GM12875 (cell line): ENCODE measurements at regions not wholly inside any gene's neighbourhood (a gene's known extent, or its start where the extent isn't known, plus 50 kb on each side); places are given as distances from the start of the nearest gene placed in this dataset.

Source experiments
- H3K4me3 ChIP-seq: one replicate; pipeline ENCODE4 v1.5.1; 2011; ENCODE audit warnings: low read depth, low read length, control low read depth
- TF ChIP-seq, protein P1 (sequence below): IDR thresholded peaks from 2 replicates; pipeline ENCODE4 v1.5.1; 2011; ENCODE audit warnings: low read depth, mild to moderate bottlenecking, control low read depth, inconsistent platforms, low read length, moderate library complexity, borderline replicate concordance; ENCODE audit not compliant: insufficient read depth

DNA sequence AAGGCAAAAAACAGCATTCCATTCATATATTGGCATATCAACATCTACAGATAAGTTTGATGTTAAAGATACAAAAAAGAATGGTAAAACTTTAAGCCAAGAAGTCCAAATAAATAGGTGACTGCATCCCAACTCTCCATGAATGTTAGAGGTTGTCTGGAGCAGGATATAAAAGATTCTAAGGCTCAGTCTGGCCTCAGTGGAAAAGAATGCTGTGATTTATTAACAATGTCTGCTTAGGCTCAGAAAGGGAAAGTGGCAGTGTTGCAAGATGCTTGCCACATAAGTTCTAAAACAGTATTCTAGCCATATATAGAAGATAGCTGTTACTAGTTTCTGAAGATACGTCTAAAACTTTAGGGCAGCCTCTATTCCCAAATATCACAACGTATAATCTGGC, 179.8 kb upstream of the NBEA start:
- TF ChIP-seq, protein P1, sequence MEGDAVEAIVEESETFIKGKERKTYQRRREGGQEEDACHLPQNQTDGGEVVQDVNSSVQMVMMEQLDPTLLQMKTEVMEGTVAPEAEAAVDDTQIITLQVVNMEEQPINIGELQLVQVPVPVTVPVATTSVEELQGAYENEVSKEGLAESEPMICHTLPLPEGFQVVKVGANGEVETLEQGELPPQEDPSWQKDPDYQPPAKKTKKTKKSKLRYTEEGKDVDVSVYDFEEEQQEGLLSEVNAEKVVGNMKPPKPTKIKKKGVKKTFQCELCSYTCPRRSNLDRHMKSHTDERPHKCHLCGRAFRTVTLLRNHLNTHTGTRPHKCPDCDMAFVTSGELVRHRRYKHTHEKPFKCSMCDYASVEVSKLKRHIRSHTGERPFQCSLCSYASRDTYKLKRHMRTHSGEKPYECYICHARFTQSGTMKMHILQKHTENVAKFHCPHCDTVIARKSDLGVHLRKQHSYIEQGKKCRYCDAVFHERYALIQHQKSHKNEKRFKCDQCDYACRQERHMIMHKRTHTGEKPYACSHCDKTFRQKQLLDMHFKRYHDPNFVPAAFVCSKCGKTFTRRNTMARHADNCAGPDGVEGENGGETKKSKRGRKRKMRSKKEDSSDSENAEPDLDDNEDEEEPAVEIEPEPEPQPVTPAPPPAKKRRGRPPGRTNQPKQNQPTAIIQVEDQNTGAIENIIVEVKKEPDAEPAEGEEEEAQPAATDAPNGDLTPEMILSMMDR: no peak
- no peak overlapping the region for H3K4me3 ChIP-seq

DNA sequence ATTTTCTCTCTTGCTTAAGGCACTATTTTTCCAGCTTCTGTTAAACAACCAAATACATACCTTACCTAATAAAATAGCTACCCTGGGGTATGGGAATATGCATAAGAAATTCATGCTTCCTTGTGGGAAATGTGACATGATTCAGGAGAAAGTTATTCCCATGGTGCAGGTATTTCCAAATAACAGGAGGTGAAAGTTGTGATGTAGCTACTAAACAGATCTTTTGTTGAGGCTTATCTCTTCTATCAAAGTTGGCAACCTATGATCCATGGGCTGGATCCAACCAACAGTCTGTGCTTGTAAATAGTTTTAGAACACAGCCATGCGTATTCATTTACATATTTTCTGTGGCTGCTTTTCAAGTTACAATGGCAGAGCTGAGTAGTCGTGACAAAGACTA, 177.8 kb upstream of the NBEA start:
- TF ChIP-seq, protein P1: no peak
- H3K4me3 ChIP-seq: no peak overlapping the region

DNA sequence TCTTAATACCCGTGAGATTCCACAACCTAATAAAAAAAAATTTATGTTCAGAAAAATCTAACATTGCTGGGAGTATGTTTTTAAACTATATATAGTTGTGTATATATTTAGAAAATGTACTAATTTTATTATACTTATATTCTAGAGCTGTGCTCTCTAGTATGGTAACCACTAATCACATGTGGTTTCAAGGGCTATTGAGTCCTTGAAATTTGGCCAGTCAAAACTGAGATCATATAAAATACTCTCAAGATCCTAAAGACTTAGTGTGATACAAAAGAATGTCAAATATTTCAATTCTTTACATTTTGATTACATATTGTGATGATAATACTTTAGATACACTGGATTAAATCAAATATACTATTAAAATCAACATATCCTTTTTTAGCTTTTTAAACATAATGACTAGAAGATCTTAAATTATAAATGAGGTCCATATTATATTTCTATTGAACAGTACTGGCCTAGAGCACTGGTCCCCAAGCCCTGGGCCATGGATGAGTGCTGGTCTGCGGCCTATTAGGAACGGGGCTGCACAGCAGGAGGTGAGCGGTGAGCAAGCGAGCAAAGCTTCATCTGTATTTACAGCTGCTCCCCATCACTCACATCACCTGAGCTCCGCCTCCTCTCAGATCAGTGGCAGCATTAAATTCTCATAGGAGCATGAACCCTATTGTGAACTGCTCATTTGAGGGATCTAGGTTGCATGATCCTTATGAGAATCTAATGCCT, 176.5 kb upstream of the NBEA start:
- no peak overlapping the region for H3K4me3 ChIP-seq
- TF ChIP-seq, protein P1: no peak

DNA sequence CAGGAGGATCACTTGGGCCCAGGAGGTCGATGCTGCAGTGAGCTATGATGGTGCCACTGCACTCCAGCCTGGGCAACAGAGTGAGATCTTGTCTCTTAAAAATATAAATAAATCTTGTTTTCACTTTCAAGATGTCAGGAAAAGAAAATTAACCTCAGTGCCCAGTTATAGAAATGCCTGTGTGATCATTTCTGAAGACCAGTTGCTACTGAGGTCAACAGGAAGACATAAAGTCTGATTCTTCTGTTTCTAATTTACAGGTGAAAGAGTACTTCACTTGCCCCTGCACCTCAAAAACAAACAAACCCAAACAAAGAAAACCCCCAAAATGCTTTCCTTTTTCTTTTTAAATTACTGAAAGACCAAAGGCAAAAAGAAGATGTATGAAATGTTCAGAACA, 174.3 kb upstream of the NBEA start:
- TF ChIP-seq, protein P1: no peak
- no peak overlapping the region for H3K4me3 ChIP-seq

DNA sequence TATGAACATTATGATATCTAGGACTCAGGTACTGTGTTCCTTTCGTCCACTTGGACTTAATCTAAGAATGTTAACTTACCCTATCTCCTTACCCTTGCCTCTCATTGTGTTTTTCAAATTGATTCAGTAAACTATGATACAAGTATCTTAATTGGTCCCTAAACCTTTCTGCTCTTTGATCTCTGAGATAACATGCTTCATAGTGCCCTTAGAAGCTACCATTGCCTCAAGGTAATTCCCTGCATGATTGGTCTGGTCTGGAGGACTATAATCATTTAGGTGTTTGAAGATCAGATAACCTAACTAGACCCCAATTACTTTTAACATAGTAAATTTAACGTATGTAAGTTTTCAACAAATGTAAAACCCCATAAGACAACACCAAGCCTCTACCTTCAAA, 169.9 kb upstream of the NBEA start:
- TF ChIP-seq, protein P1: no peak
- no peak overlapping the region for H3K4me3 ChIP-seq

DNA sequence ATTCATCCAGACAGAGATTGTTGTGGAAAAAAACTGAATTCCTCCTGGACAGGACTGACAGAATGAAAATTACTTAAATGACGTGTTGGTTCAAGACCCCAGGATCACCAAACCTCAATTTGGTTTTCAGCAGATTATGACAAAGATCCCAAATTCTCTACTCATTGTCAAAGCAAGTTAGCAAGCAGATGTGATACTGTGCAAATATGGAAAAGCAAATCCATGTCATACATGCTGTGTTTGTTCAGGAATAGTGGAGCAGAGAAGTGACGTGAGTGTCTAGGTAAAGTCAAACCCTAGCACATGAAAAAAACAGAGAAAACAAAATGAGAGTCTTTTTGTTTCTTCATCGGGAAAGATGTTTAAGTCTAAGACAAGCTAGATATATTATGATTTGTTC, 169.2 kb upstream of the NBEA start:
- TF ChIP-seq, protein P1: no peak
- H3K4me3 ChIP-seq: no peak overlapping the region

DNA sequence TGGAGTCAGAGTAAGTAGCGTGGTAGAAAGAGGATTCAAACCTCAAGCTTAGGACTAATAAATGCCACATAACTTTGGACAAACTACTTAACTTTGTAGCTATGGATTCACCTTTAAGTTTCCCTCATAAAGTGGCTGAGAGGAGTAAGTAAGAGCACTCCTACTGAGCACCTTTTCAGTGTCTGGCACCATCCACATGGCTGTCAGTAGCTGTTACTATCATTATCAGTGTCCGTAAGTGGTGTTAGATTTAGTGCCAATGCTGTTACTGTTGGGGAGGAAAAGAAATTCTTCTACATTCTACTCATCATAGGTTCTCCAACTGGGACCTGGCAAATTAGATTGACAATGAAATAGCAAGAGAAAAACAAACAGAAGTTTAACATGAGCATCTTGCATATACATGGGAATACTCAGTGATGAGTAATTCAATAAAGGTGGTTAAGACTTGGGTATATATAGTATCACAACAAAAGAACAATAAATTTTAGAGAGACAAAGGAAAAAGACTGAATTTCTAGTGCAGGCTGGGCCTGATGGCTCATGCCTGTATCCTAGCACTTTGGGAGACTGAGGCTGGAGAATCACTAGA, 165.6 kb upstream of the NBEA start:
- TF ChIP-seq, protein P1: no peak
- no peak overlapping the region for H3K4me3 ChIP-seq
